NCI-H69 (cell line): ENCODE measurements at regions not wholly inside any gene's neighbourhood (a gene's known extent, or its start where the extent isn't known, plus 50 kb on each side); places are given as distances from the start of the nearest gene placed in this dataset.
A peak's percentile ranks its signal among the peaks of the same experiment; 100 is the strongest.

ENCODE experiments used
- DNase-seq: peaks from one replicate; lab custom pipeline; 2025; lab: John Stamatoyannopoulos, UW

DNA sequence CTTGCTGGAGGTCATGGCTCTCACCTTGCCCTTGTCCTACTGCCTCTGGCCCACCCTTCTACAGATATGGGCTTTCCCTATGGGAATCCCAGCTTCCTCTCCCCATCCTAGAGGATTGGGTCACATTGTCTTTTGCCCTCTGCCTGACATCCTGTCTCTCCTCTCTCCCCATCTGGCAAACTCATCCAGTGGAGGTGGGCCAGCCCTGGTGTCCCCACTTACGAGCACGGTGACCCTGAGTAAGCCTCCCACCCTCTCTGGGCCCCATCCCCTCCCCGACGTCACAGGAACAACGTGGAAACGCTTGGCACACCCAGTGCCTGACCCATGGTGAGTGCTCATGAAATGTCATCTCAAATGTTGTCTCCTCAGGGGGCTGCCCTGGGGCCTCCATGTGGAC, 56.1 kb upstream of the ID3 start:
- no peak for DNase-seq

DNA sequence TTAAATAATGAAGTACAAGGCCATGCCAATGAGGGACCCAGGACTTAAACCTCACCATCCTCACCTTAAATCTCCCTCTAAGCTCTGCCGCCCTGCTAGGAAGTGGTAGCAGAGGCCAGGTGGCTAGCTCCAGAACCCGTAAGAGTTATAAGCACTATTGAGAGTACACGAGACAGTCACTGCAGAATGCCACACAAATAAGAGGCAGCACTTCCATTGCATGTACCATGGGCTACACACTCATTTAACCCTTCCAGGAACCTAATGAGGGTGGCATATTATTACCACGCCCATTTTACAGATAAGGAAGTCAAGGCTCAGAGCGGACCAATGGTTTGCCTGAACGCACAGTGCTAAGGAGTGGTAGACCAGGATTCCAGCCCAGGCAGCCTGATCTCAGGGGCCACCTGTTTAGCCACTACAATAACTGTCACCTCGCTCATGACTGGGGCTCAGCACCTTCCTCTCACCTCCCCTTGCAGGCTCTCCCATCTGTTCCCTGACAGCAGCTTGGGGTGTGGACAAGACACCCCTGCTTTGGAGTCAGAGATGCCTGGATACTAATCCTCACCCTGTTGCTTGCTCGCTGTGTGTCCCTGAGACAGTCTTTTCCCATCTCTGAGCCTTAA, 54.8 kb upstream of the ID3 start:
- no peak for DNase-seq

DNA sequence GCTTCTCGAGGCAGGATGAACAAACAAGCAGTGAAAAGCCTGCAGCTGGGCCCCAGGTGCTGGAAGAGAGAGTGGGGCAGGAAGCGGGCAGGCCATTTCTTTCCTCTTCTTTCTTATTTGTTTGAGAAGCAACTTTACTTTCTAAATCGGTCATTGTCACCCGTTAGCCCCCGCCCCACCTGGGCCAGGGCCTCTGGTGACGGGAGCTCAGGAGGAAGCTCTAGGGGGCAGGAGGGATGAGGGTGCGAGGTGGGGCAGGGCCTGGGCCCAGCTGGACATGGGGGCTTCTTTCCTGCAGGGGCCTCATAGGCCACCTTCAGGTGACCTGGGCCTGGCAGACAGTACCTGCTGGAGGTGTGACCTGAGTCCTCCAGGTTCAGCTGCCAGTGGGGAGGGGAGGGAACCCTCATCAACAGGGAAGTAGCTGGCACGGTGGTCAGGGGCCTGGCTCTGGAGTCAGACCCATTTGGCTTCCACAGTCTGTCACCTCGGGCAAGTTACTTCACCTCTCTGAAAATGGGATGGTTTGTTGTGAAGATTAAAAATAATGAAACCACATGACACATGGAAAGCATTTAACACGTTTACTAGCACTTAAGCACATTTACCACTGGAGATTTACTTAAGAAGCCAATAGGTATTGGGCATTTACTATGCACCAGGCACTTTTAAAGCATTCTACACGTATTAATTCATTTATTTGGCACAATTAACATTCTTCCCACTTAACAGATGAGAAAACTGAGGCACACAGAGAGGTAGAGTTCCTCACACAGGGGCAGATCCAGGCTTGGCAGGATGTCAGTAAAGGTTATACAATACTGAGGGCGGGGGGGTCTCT, 54.1 kb upstream of the ID3 start:
- DNase-seq: peak; percentile 62

DNA sequence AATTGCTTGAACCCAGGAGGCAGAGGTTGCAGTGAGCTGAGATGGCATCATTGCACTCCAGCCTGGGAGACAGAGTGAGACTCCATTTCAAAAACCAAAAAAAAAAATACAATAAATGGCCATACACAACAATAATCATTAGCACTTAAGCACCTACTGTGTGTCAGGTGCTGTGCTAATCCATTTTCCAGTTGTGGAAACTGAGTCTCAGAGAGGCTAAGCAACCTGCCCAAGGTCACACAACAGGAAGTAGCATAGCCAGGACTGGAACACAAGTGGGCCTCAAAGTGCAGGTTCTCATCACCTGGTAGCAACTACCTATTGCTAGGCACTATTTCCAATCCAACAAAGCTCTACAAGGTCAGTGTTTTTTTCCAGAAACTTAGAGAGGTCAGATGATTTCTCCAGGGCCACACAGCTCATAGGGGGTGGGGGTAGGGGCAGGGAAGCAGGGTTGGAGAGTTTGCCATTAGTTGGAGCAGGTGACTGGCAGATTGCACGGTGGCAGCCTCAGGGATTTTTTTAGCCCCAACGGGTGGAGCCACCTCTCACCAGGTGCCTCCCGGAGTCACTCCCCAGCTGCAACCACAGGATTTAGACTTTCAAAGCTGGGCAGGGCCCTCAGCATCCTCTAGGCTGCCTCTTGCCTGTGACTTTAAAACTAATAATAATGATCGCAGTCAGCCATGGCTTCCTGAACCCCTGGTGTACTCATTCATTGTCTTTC, 52.5 kb upstream of the ID3 start:
- peak; percentile 85 for DNase-seq

DNA sequence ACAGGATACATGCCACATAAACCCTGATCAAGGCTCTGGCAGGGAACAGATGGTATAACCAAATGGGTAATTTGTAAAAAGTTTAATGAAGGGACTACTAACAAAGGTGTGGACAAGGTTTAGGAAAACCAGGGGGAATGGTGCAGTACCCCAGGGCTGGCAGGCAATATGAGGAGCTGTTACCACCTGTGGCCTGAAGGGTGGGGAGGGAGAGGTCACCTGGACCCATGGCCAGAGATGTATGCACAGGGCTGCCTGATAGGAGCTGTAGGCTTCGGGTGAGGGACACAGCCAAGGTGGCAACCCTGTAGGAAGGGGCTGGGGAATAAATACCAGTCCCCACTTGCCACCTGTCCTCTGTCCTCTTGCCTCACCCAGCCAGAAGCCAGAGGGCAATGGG, 51.4 kb upstream of the ID3 start:
- DNase-seq: peak; percentile 78

DNA sequence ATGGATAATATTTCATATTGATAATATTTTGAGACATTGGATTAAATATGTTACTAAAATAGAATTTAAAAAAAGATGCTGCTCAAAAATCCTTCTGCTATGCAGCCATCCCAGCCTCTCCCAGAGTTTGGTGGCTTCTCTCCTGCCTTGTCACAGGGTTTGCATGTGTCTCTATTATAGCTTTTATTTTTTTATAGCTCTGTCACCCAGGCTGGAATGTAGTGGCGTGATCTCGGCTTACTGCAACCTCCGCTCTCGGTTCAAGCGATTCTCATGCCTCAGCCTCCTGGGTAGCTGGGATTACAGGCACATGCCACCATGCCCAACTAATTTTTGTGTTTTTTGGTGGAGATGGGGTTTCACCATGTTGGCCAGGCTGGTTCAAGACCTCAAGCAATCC, 50.7 kb upstream of the ID3 start:
- DNase-seq: no peak
